ENCODE measurements at regions not wholly inside any gene's neighbourhood (a gene's known extent, or its start where the extent isn't known, plus 50 kb on each side); places are given as distances from the start of the nearest gene placed in this dataset.

DNA sequence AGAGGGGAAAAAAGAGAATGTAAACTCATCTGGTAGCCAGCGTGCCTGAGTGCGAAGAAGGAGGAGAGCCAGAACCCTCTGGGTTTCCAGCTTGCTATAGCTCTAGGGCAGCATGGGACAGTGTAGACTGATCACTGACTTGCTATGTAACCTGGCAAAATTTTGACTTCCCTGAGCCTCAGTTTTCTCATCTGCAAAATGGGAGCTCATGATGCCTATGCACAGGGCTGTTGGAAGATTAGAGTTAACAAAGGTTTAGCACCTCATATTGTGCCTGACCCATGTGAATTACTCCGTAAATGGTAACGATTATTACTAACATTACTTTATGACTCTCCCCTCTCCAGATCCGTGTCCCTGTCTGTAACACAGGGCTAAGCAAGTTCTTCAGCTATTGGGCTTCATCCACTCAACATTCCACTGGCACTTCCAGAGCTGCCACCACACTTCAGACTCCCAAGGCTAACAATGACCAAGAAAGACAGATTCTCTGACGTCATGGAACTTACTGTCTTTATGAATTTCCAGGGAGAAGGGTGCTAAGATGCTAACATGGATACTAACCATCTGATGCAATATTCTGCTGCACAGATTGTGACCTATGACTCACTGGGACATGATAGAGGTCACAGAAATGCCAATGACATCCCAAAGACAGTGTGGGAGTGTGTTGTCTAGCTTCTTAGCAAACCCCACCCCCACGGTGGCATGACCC, 195.2 kb downstream of the TRIM29 start:
- no peak overlapping the region for H3K4me3 Mint-ChIP-seq (ENCODE audit: unreplicated experiment)
- Histone ChIP-seq H3K4me3 (ENCODE audit: low read depth, low read length) (no peak overlapping the region), H3K36me3 (ENCODE audit: control insufficient read depth, insufficient read depth, low read length) (no peaks in the 10 kb centered on the region), H3K27me3 (replicated peaks; ENCODE audit: control insufficient read depth, insufficient read depth, low read length) (no peaks in the 10 kb centered on the region), H3K9me3 (no peaks in the 10 kb centered on the region), H3K4me1 (peaks cover 11% of the 10 kb centered on the region; the same call in 1 of the 2 replicates)
- ChIA-PET POLR2A (no interaction called here), CTCF (interaction anchor here (0.8 kb wide), 1 partner anchor 287 kb away, joined by 3 read pairs; no protein-coding TSS in a partner anchor)
- no peak for DNase-seq
- BruUV-seq (replicated peaks), result no TSS peak
- TF ChIP-seq, protein P1, sequence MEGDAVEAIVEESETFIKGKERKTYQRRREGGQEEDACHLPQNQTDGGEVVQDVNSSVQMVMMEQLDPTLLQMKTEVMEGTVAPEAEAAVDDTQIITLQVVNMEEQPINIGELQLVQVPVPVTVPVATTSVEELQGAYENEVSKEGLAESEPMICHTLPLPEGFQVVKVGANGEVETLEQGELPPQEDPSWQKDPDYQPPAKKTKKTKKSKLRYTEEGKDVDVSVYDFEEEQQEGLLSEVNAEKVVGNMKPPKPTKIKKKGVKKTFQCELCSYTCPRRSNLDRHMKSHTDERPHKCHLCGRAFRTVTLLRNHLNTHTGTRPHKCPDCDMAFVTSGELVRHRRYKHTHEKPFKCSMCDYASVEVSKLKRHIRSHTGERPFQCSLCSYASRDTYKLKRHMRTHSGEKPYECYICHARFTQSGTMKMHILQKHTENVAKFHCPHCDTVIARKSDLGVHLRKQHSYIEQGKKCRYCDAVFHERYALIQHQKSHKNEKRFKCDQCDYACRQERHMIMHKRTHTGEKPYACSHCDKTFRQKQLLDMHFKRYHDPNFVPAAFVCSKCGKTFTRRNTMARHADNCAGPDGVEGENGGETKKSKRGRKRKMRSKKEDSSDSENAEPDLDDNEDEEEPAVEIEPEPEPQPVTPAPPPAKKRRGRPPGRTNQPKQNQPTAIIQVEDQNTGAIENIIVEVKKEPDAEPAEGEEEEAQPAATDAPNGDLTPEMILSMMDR (IDR thresholded peaks at IDR 0.05; ENCODE audit: insufficient read depth in 1 of 2, low read depth in 1 of 2, low read length in 1 of 2, severe bottlenecking in 1 of 2, unreplicated experiment in 1 of 2), result no peak
- H3K27ac Mint-ChIP-seq (ENCODE audit: unreplicated experiment), result peak overlapping the region; percentile 44
- intact Hi-C loops (cut with micrococcal nuclease; ENCODE audit: unreplicated experiment), result no loop called here
- no peaks in the 10 kb centered on the region for H3K36me3 Mint-ChIP-seq (ENCODE audit: insufficient read depth, unreplicated experiment)
- H3K27me3 Mint-ChIP-seq (ENCODE audit: insufficient read depth, unreplicated experiment), result no peaks in the 10 kb centered on the region
- peaks cover 6% of the 10 kb centered on the region for H3K4me1 Mint-ChIP-seq (ENCODE audit: low read depth, unreplicated experiment)
- H3K9me3 Mint-ChIP-seq (ENCODE audit: unreplicated experiment), result no peaks in the 10 kb centered on the region

DNA sequence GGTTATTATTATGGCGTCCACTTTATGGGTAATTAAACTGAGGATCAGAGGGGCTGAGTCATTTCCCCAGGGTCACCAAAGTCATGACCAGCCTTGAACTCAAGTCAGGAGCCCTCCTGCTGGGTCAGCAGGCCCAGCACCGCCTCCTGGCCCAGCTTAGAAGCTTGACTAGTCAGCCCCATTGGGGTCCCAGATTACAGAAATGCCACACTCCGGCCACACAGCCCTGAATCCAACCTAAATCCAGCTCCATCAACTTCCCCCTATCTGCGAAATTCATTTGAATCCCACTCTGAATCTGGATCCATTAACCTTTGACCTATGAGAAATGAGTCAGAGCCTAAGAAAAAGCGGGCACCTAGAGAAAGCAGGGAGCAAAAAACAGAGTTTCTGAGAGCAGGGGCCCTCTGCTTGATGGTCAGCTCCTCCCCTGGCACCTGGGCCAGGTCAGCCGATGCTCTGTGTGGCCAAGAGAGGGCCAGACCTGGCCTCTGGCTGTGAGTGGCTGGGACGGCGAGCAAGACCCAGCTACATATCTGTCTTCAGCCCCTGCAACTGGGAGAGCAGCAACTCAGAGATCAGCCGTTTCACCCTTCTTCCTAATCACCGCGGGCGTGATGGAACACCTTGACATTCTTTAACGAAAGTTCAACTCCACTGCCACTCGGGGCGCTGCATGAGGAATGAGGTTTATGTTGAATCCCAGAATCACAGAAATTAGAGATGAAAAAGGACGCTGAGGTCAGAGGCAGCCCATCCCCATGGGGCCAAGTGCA, 196.1 kb downstream of the TRIM29 start:
- no TSS peak for BruUV-seq (replicated peaks)
- no peaks in the 10 kb centered on the region for H3K27me3 Mint-ChIP-seq (ENCODE audit: insufficient read depth, unreplicated experiment)
- no peaks in the 10 kb centered on the region for H3K36me3 Mint-ChIP-seq (ENCODE audit: insufficient read depth, unreplicated experiment)
- peaks cover 6% of the 10 kb centered on the region for H3K4me1 Mint-ChIP-seq (ENCODE audit: low read depth, unreplicated experiment)
- H3K9me3 Mint-ChIP-seq (ENCODE audit: unreplicated experiment), result no peaks in the 10 kb centered on the region
- Histone ChIP-seq H3K4me1 (peaks cover 9% of the 10 kb centered on the region; the same call in 1 of the 2 replicates), H3K36me3 (ENCODE audit: control insufficient read depth, insufficient read depth, low read length) (no peaks in the 10 kb centered on the region), H3K27me3 (replicated peaks; ENCODE audit: control insufficient read depth, insufficient read depth, low read length) (no peaks in the 10 kb centered on the region), H3K4me3 (ENCODE audit: low read depth, low read length) (no peak overlapping the region), H3K9me3 (no peaks in the 10 kb centered on the region)
- ChIA-PET CTCF (interaction anchor here (0.6 kb wide), 1 partner anchor 29 kb away, joined by 3 read pairs; no protein-coding TSS in a partner anchor), POLR2A (no interaction called here)
- TF ChIP-seq, protein P1 (IDR thresholded peaks at IDR 0.05; ENCODE audit: insufficient read depth in 1 of 2, low read depth in 1 of 2, low read length in 1 of 2, severe bottlenecking in 1 of 2, unreplicated experiment in 1 of 2), result peak in 1 of 2 experiments; percentile 15
- DNase-seq, result peak in 1 of 2 experiments; percentile 22
- no peak overlapping the region for H3K27ac Mint-ChIP-seq (ENCODE audit: unreplicated experiment)
- intact Hi-C loops (cut with micrococcal nuclease; ENCODE audit: unreplicated experiment), result no loop called here
- H3K4me3 Mint-ChIP-seq (ENCODE audit: unreplicated experiment), result no peak overlapping the region

DNA sequence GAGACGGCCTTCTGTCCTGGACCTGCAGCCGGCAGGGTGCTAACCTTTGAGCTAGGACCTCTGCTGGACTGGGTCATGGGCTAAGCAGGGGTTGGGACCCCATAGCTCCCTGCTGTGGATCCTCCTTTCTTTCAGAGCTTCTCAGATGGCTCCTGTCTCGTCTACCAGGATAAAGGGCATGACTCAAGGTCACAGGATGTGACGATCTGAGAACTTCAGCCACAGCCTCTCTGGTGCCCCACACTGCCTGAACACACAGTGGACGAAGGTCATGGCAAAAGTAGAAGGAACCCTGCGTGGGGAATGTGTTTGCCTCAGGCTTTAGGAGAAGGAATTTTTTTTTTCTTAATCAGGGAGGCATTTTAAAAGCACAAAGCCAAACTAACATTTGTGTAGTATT, 196.7 kb downstream of the TRIM29 start:
- ChIA-PET CTCF (interaction anchor here (0.6 kb wide), 2 partner anchors 28 to 223 kb away, joined by 3 read pairs; no protein-coding TSS in a partner anchor), POLR2A (no interaction called here)
- H3K27me3 ChIP-seq (replicated peaks; ENCODE audit: control insufficient read depth, insufficient read depth, low read length), result no peaks in the 10 kb centered on the region
- intact Hi-C loops (cut with micrococcal nuclease; ENCODE audit: unreplicated experiment), result no loop called here
- Mint-ChIP-seq H3K9me3 (ENCODE audit: unreplicated experiment) (no peaks in the 10 kb centered on the region), H3K36me3 (ENCODE audit: insufficient read depth, unreplicated experiment) (no peaks in the 10 kb centered on the region), H3K4me3 (ENCODE audit: unreplicated experiment) (no peak overlapping the region), H3K27ac (ENCODE audit: unreplicated experiment) (no peak overlapping the region), H3K4me1 (ENCODE audit: low read depth, unreplicated experiment) (no peaks in the 10 kb centered on the region), H3K27me3 (ENCODE audit: insufficient read depth, unreplicated experiment) (no peaks in the 10 kb centered on the region)
- TF ChIP-seq, protein P1 (IDR thresholded peaks at IDR 0.05; ENCODE audit: insufficient read depth in 1 of 2, low read depth in 1 of 2, low read length in 1 of 2, severe bottlenecking in 1 of 2, unreplicated experiment in 1 of 2), result no peak
- DNase-seq, result no peak
- no TSS peak for BruUV-seq (replicated peaks)
- no peaks in the 10 kb centered on the region for H3K9me3 ChIP-seq
- H3K4me1 ChIP-seq, result peaks cover 4% of the 10 kb centered on the region; the same call in 1 of the 2 replicates
- no peaks in the 10 kb centered on the region for H3K36me3 ChIP-seq (ENCODE audit: control insufficient read depth, insufficient read depth, low read length)
- H3K4me3 ChIP-seq (ENCODE audit: low read depth, low read length), result no peak overlapping the region

Measured in Caco-2 (cell line).